Prostate gland (tissue), 2 donors: ENCODE measurements at regions not wholly inside any gene's neighbourhood (a gene's known extent, or its start where the extent isn't known, plus 50 kb on each side); places are given as distances from the start of the nearest gene placed in this dataset.

Experiments used
- DNase-seq: peaks from one replicate; pipeline ENCODE4 v3.0.0-alpha.2; 2019; ENCODE audit warnings: low spot score
- H3K27ac ChIP-seq, 2 donors: fragments of 200-600 bp; sonication (generic); 2 replicates each; pipeline ENCODE4 v1.5.1; 2017 to 2019
- H3K27me3 ChIP-seq: fragments of 200-600 bp; sonication (generic); replicated peaks from 2 replicates; pipeline ENCODE4 v1.5.1; 2019; ENCODE audit not compliant: insufficient read depth
- H3K36me3 ChIP-seq, 2 donors: fragments of 200-600 bp; sonication (generic); 1 replicate in 1 of 2; 2 replicates in 1 of 2; pipeline versions ENCODE4 v1.5.1 to v1.8.1; 2017 to 2019
- H3K4me1 ChIP-seq: fragments of 200-600 bp; sonication (generic); replicated peaks from 2 replicates; pipeline ENCODE4 v1.5.1; 2019
- H3K4me3 ChIP-seq, 2 donors: fragments of 200-600 bp; sonication (generic); 2 replicates each; pipeline ENCODE4 v1.5.1; 2017 to 2019
- H3K9me3 ChIP-seq: fragments of 200-600 bp; sonication (generic); 2 replicates; pipeline ENCODE4 v1.5.1; 2017
- CTCF ChIP-seq, 4 experiments: fragments of 200-600 bp in 2 of 4; fragments of 450-650 bp in 2 of 4; sonication (generic) in 2 of 4; IDR thresholded peaks; 1 replicate in 3 of 4; 2 replicates in 1 of 4; pipeline ENCODE4 v1.5.1; 2016 to 2019; ENCODE audit warnings: antibody characterized with exemption in 4 of 4, mild to moderate bottlenecking in 2 of 4, moderate library complexity in 2 of 4
- POLR2A ChIP-seq: fragments of 450-650 bp; IDR thresholded peaks from one replicate; pipeline ENCODE4 v1.6.1; 2016; ENCODE audit warnings: antibody characterized with exemption, mild to moderate bottlenecking
- POLR2AphosphoS5 ChIP-seq: sonication (generic); formaldehyde crosslinking; IDR thresholded peaks from one replicate; pipeline ENCODE4 v1.6.1; 2017; ENCODE audit warnings: antibody characterized with exemption
- WGBS: methylation state at CpG from one replicate; pipeline ENCODE4 v1.1.5; 2018; 5-methylcytosine and 5-hydroxymethylcytosine counted together
- intact Hi-C: fragments of 100-400 bp; cut with DNase I; formaldehyde crosslinking; loops from one replicate; pipeline ENCODE4 v1.14.2; 2022

DNA sequence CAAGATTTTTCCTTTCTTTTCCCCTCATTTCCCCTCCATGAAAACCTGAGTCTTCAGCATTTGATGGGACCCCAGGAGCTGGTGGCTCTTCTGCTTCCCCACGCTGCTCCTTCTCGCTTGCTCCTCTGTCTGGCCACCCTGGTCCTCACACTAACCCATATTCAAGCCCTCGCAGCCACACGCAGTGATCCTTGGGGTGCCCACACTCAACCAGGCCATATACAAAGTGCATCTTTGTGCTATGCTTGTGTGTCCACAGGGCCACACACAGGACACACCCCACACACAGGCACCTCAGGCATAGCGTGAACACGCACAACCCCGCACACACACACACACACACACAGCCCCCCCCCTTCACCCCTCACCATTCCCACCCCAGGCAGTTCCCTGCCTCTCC, 132.1 kb downstream of the URI1 start:
- DNase-seq, result no peak
- 94% methylated on average over 7 of the region's 7 CpGs for WGBS
- intact Hi-C loops, result no loop called here

GRCh38 chr19:30074741-30075715, 133.0 kb downstream of the URI1 start:
- no peak for DNase-seq
- H3K4me3 ChIP-seq, result no peak overlapping the region
- intact Hi-C loops, result no loop called here
- no peaks in the 10 kb centered on the region for H3K9me3 ChIP-seq
- no peaks in the 10 kb centered on the region for H3K36me3 ChIP-seq
- H3K27me3 ChIP-seq, result no peaks in the 10 kb centered on the region
- no peak overlapping the region for H3K27ac ChIP-seq
- 91% methylated on average over 12 of the region's 12 CpGs for WGBS
- TF ChIP-seq POLR2A (no peak), POLR2AphosphoS5 (no peak), CTCF (IDR thresholded peaks at IDR 0.05) (no peak)
- peaks cover 2% of the 10 kb centered on the region for H3K4me1 ChIP-seq

More for the DNA sequence above, 132.1 kb downstream of the URI1 start:
- H3K36me3 ChIP-seq, result no peaks in the 10 kb centered on the region
- no peaks in the 10 kb centered on the region for H3K27me3 ChIP-seq
- H3K27ac ChIP-seq, result no peak overlapping the region
- TF ChIP-seq CTCF (IDR thresholded peaks at IDR 0.05) (no peak), POLR2AphosphoS5 (no peak), POLR2A (no peak)
- H3K4me1 ChIP-seq, result peaks cover 4% of the 10 kb centered on the region
- H3K4me3 ChIP-seq, result no peak overlapping the region
- no peaks in the 10 kb centered on the region for H3K9me3 ChIP-seq

DNA sequence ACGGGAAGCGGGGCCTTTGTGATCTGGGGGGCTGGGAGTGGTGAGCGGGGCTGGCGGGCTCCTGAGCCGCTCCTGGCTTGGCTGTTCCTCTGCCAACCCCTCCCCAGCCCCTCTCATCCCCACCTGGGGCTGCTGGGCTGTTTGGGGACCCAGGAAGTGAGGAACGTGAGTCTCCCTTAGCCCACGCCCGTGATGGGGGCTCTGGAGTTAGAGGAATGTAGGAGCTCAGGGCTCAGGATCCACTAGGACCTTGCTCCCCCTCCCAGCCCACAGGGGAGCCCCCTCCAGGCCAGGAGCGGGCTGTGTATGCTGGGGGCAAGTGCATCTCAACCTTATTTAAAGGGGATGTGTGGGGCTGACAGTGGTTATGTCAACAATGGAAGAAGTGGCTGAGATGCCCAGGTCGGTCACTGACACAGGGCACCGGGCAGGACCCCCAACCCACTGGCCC, 134.1 kb downstream of the URI1 start:
- Histone ChIP-seq H3K4me1 (no peaks in the 10 kb centered on the region), H3K9me3 (no peaks in the 10 kb centered on the region), H3K27ac (no peak overlapping the region), H3K4me3 (no peak overlapping the region), H3K36me3 (no peaks in the 10 kb centered on the region), H3K27me3 (no peaks in the 10 kb centered on the region)
- no peak for DNase-seq
- TF ChIP-seq POLR2A, result no peak
- no peak for TF ChIP-seq CTCF (IDR thresholded peaks at IDR 0.05)
- TF ChIP-seq POLR2AphosphoS5, result no peak
- WGBS, result 53% methylated on average over 11 of the region's 11 CpGs
- intact Hi-C loops, result no loop called here

- TF ChIP-seq POLR2AphosphoS5, result no peak
- TF ChIP-seq POLR2A, result no peak
- no peak for TF ChIP-seq CTCF (IDR thresholded peaks at IDR 0.05)
- intact Hi-C loops, result no loop called here
- no peak overlapping the region for H3K4me3 ChIP-seq
- no peak overlapping the region for H3K27ac ChIP-seq
- H3K27me3 ChIP-seq, result no peaks in the 10 kb centered on the region
- H3K9me3 ChIP-seq, result no peaks in the 10 kb centered on the region
- 91% methylated on average over 14 of the region's 14 CpGs for WGBS
- DNase-seq, result no peak
- no peaks in the 10 kb centered on the region for H3K36me3 ChIP-seq
- H3K4me1 ChIP-seq, result no peaks in the 10 kb centered on the region
These were observed 135.0 kb downstream of the URI1 start for GRCh38 chr19:30076751-30077670.
